Retinal pigment epithelial cell (primary cell): ENCODE measurements at regions not wholly inside any gene's neighbourhood (a gene's known extent, or its start where the extent isn't known, plus 50 kb on each side); places are given as distances from the start of the nearest gene placed in this dataset.

Experiments used
- DNase-seq: peaks from one replicate; pipeline ENCODE4 v3.0.0-alpha.2; 2010; ENCODE audit warnings: low read depth
- H3K4me3 ChIP-seq: 2 replicates; pipeline ENCODE4 v1.5.1; 2011; ENCODE audit warnings: mild to moderate bottlenecking, low read length, control low read depth, moderate library complexity
- TF ChIP-seq, protein P1 (sequence below): conservative IDR thresholded peaks from 2 replicates; pipeline ENCODE4 v1.5.1; 2011; ENCODE audit warnings: low read depth, low read length, control low read depth, inconsistent platforms

- TF ChIP-seq, protein P1, sequence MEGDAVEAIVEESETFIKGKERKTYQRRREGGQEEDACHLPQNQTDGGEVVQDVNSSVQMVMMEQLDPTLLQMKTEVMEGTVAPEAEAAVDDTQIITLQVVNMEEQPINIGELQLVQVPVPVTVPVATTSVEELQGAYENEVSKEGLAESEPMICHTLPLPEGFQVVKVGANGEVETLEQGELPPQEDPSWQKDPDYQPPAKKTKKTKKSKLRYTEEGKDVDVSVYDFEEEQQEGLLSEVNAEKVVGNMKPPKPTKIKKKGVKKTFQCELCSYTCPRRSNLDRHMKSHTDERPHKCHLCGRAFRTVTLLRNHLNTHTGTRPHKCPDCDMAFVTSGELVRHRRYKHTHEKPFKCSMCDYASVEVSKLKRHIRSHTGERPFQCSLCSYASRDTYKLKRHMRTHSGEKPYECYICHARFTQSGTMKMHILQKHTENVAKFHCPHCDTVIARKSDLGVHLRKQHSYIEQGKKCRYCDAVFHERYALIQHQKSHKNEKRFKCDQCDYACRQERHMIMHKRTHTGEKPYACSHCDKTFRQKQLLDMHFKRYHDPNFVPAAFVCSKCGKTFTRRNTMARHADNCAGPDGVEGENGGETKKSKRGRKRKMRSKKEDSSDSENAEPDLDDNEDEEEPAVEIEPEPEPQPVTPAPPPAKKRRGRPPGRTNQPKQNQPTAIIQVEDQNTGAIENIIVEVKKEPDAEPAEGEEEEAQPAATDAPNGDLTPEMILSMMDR, result no peak
- no peak overlapping the region for H3K4me3 ChIP-seq
- DNase-seq, result no peak
Measured at GRCh38 chr1:5725855-5726585, 266.2 kb downstream of the NPHP4 start.

DNA sequence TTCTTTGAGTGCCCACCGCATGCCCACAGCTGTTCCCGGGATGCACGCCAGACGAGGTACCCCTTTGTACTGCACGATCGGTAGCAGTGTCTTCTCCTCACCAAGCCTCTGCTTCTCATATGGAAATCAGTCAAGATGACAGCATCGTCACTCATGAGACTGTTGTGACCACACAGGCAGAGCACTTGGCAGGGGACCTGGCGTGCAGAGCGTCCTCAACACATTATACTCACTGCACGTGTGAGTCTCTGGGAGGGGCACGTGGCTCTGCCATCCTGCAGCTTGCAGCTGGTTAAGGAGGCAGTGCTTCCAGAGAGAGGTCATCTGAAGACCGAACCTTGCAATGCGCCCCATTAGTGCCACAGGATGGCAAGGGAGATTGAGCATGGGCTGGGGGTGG lies 266.8 kb downstream of the NPHP4 start:
- TF ChIP-seq, protein P1, result no peak
- no peak overlapping the region for H3K4me3 ChIP-seq
- no peak for DNase-seq

DNA sequence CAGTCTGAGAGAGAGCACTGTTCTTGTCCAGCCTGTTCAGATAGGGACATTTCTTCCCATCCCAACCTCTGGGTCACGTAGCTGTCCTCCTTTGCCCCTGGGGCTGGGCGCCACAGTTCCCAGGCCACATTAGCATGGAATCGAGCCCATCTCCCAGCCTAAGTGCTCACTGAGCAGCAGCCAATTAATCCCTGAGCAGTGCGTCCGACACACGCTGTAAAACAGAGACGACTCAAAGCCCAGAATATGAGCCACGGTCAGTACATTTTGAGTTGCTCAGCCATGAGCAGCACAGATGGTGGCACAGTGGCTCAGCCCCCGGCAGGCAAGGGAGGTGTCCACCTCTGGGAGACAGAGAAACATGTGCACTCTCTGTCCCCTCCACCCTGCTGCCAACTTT lies 267.4 kb downstream of the NPHP4 start:
- DNase-seq, result no peak
- TF ChIP-seq, protein P1, result no peak
- H3K4me3 ChIP-seq, result no peak overlapping the region

GRCh38 chr1:5722635-5723164 lies 269.5 kb downstream of the NPHP4 start:
- TF ChIP-seq, protein P1, result no peak
- no peak for DNase-seq
- no peak overlapping the region for H3K4me3 ChIP-seq

GRCh38 chr1:5721634-5722215 lies 270.5 kb downstream of the NPHP4 start:
- no peak overlapping the region for H3K4me3 ChIP-seq
- TF ChIP-seq, protein P1, result no peak
- no peak for DNase-seq

DNA sequence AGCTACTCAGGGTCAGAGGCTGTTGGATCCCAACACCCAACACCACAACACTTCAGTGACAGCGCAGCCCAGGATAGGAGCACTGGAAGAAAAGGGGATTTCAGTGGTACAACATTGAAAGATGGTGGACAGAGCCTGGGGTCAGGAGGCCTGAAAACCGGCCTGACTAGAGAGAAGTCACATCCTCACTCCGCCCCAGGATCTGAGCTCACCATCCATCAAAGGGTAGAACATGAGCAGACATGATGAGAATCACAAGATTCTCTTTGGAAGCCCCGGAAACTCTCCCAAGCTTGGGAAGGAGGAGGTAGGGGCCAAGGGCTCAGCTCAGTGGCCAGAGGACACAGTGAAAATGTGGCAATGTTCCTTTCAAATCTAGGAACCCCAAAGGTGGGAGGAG lies 271.3 kb downstream of the NPHP4 start:
- no peak for DNase-seq
- H3K4me3 ChIP-seq, result no peak overlapping the region
- TF ChIP-seq, protein P1, result no peak

- no peak for DNase-seq
- TF ChIP-seq, protein P1, result no peak
Measured at GRCh38 chr1:5720484-5720883, 271.7 kb downstream of the NPHP4 start.

More at GRCh38 chr1:5720484-5720883, 271.7 kb downstream of the NPHP4 start:
- H3K4me3 ChIP-seq, result no peak overlapping the region
